HepG2 (cell line): ENCODE measurements at regions not wholly inside any gene's neighbourhood (a gene's known extent, or its start where the extent isn't known, plus 50 kb on each side); places are given as distances from the start of the nearest gene placed in this dataset.

Experiments used
- ATAC-seq: fragments of 200-7000 bp; cut with Tn5 transposase; 3 replicates; pipeline ENCODE4 v1.9.1; 2020; ENCODE audit warnings: mild to moderate bottlenecking, moderate library complexity
- BruUV-seq: library from RNA; stranded (reverse); fragments of 400-500 nt; replicated peaks from 2 replicates; lab custom pipeline; 2021; lab: Mats Ljungman, UMichigan
- CTCF ChIA-PET: fragments of 300-600 bp; formaldehyde crosslinking; extraction: SDS; loops from one replicate; lab custom pipeline; 2021; ENCODE audit warnings: low total read pairs, inconsistent platforms, low intra/inter-chr PET ratio; lab: Yijun Ruan, JAX
- POLR2A ChIA-PET: fragments of 350-600 bp; sonication (Branson Sonifier 250); formaldehyde crosslinking; loops from one replicate; lab custom pipeline; 2020; ENCODE audit warnings: antibody characterized with exemption, inconsistent platforms; lab: Yijun Ruan, JAX
- DNase-seq: peaks from one replicate; pipeline ENCODE4 v3.0.0-alpha.2; 2015; ENCODE audit warnings: low spot score
- FAIRE-seq: peaks from 3 replicates; lab custom pipeline; 2011; peaks lifted over from hg19 to GRCh38; lab: Jason Lieb, UNC
- H2AFZ ChIP-seq: one replicate; pipeline ENCODE4 v1.6.1; 2011; ENCODE audit warnings: low read length, inconsistent platforms
- H3K27ac ChIP-seq: fragments of 300-600 bp; 3 replicates; pipeline ENCODE4 v1.8.0; 2011; ENCODE audit warnings: mixed run types, mild to moderate bottlenecking, mixed read lengths, low read length, inconsistent platforms; ENCODE audit not compliant: insufficient read depth; ENCODE audit errors: extremely low read length
- H3K27me3 ChIP-seq, 2 experiments: fragments of 200-600 bp in 1 of 2; 2 replicates in 1 of 2; 3 replicates in 1 of 2; pipeline versions ENCODE4 v1.6.0 to v1.8.0; 2011; ENCODE audit warnings: low read length in 2 of 2, mild to moderate bottlenecking in 2 of 2, moderate library complexity in 2 of 2, inconsistent platforms in 1 of 2; ENCODE audit not compliant: insufficient read depth in 2 of 2, control insufficient read depth in 1 of 2
- H3K36me3 ChIP-seq, 2 experiments: fragments of 200-600 bp in 1 of 2; replicated peaks in 1 of 2; 2 replicates in 1 of 2; 3 replicates in 1 of 2; pipeline versions ENCODE4 v1.5.1 to v1.8.0; 2011; ENCODE audit warnings: low read length in 2 of 2, inconsistent platforms in 1 of 2; ENCODE audit not compliant: insufficient read depth in 2 of 2, control insufficient read depth in 1 of 2
- H3K4me1 ChIP-seq: 2 replicates; pipeline ENCODE4 v1.5.1; 2012; ENCODE audit warnings: low read length, inconsistent platforms; ENCODE audit not compliant: insufficient read depth
- H3K4me2 ChIP-seq: 2 replicates; pipeline ENCODE4 v1.6.0; 2011; ENCODE audit warnings: low read depth, low read length, inconsistent platforms
- H3K4me3 ChIP-seq, 3 experiments: fragments of 200-600 bp in 1 of 3; sonication (generic), shearing (Covaris generic) in 1 of 3; replicated peaks in 1 of 3; 2 replicates each; pipeline ENCODE4 v1.5.1; 2011 to 2016; ENCODE audit warnings: low read length in 3 of 3, inconsistent platforms in 2 of 3, low read depth in 2 of 3, mild to moderate bottlenecking in 2 of 3, control low read depth in 1 of 3, mixed read lengths in 1 of 3; ENCODE audit not compliant: insufficient read depth in 1 of 3
- H3K79me2 ChIP-seq: one replicate; pipeline ENCODE4 v1.6.1; 2011; ENCODE audit warnings: low read length, inconsistent platforms; ENCODE audit not compliant: insufficient read depth
- H3K9ac ChIP-seq: 2 replicates; pipeline ENCODE4 v1.6.0; 2011; ENCODE audit warnings: mild to moderate bottlenecking, low read depth, low read length, inconsistent platforms; ENCODE audit not compliant: insufficient read depth
- H3K9me3 ChIP-seq: 2 replicates; pipeline ENCODE4 v1.5.1; 2012; ENCODE audit warnings: mild to moderate bottlenecking, low read length
- H4K20me1 ChIP-seq: 2 replicates; pipeline ENCODE4 v1.6.0; 2011; ENCODE audit warnings: inconsistent platforms, mild to moderate bottlenecking, low read length, moderate library complexity; ENCODE audit not compliant: insufficient read depth
- CEBPZ ChIP-seq: IDR thresholded peaks from 2 replicates; pipeline ENCODE4 v1.6.1; 2012; ENCODE audit warnings: low read length, improper control_type of control experiment
- KAT7 ChIP-seq: IDR thresholded peaks from 2 replicates; pipeline ENCODE4 v1.6.1; 2018; ENCODE audit warnings: borderline replicate concordance, missing compliant biosample characterization
- MAZ ChIP-seq, 2 experiments: sonication (generic) in 1 of 2; formaldehyde crosslinking in 1 of 2; IDR thresholded peaks; 2 replicates each; pipeline versions ENCODE4 v1.5.0 to v1.6.1; 2012 to 2020; ENCODE audit warnings: low read depth in 2 of 2, mild to moderate bottlenecking in 2 of 2, borderline replicate concordance in 1 of 2, improper control_type of control experiment in 1 of 2, low read length in 1 of 2, missing genetic modification reagents in 1 of 2, moderate library complexity in 1 of 2
- PITX1 ChIP-seq: sonication (generic); formaldehyde crosslinking; IDR thresholded peaks from 2 replicates; pipeline ENCODE4 v1.5.1; 2020; ENCODE audit warnings: mild to moderate bottlenecking, missing genetic modification reagents
- PREB ChIP-seq: sonication (generic); formaldehyde crosslinking; IDR thresholded peaks from 2 replicates; pipeline ENCODE4 v1.4.0; 2020; ENCODE audit warnings: missing genetic modification reagents
- RBAK ChIP-seq: sonication (generic); formaldehyde crosslinking; IDR thresholded peaks from 2 replicates; pipeline ENCODE4 v1.5.1; 2020; ENCODE audit warnings: mild to moderate bottlenecking, missing genetic modification reagents
- SKIL ChIP-seq: sonication (generic); formaldehyde crosslinking; IDR thresholded peaks from 2 replicates; pipeline ENCODE4 v1.8.0; 2022; ENCODE audit warnings: missing genetic modification reagents, mild to moderate bottlenecking, moderate library complexity, borderline replicate concordance
- SRY ChIP-seq: sonication (generic); formaldehyde crosslinking; IDR thresholded peaks from 2 replicates; pipeline ENCODE4 v1.8.0; 2022; ENCODE audit warnings: mild to moderate bottlenecking, missing genetic modification reagents
- TERF1 ChIP-seq: sonication (generic); formaldehyde crosslinking; IDR thresholded peaks from 2 replicates; pipeline ENCODE4 v1.8.0; 2022; ENCODE audit warnings: mild to moderate bottlenecking, missing genetic modification reagents, moderate library complexity
- TGIF2 ChIP-seq: IDR thresholded peaks from 2 replicates; pipeline ENCODE4 v1.6.1; 2016; ENCODE audit warnings: control low read depth, missing compliant biosample characterization
- ZFP41 ChIP-seq: sonication (generic); formaldehyde crosslinking; IDR thresholded peaks from 2 replicates; pipeline ENCODE4 v1.4.0; 2020; ENCODE audit warnings: mild to moderate bottlenecking, missing genetic modification reagents, borderline replicate concordance
- ZNF138 ChIP-seq: sonication (generic); formaldehyde crosslinking; IDR thresholded peaks from 2 replicates; pipeline ENCODE4 v1.5.0; 2020; ENCODE audit warnings: mild to moderate bottlenecking, low read depth, missing genetic modification reagents
- ZNF17 ChIP-seq: sonication (generic); formaldehyde crosslinking; IDR thresholded peaks from 2 replicates; pipeline ENCODE4 v1.5.0; 2020; ENCODE audit warnings: mild to moderate bottlenecking, missing genetic modification reagents
- ZNF3 ChIP-seq: IDR thresholded peaks from 2 replicates; pipeline ENCODE4 v1.7.0; 2017; ENCODE audit warnings: inconsistent platforms
- ZNF563 ChIP-seq: sonication (generic); formaldehyde crosslinking; IDR thresholded peaks from 2 replicates; pipeline ENCODE4 v1.8.0; 2022; ENCODE audit warnings: mild to moderate bottlenecking, moderate library complexity, missing genetic modification reagents
- WGBS: methylation state at CpG from one replicate; pipeline ENCODE4 v1.1.6; 2017; ENCODE audit warnings: low lambda C conversion rate; 5-methylcytosine and 5-hydroxymethylcytosine counted together
- in situ Hi-C: cut with HindIII; loops from 2 replicates; pipeline ENCODE4 v1.10.0; 2017; ENCODE audit warnings: low pct_unique_long_range_greater_than_20kb; ENCODE audit not compliant: extremely low pct_ligation_motif_present
- intact Hi-C: fragments of 100-400 bp; cut with micrococcal nuclease; formaldehyde crosslinking; loops from one replicate; pipeline ENCODE4 v1.10.0; 2022; ENCODE audit not compliant: unreplicated experiment

GRCh38 chr13:105338006-105338405 is 1197.5 kb downstream of the EFNB2 start:
- DNase-seq = no peak
- in situ Hi-C loops = no loop called here
- Histone ChIP-seq H3K4me3 (no peak overlapping the region), H3K27me3 (no peaks in the 10 kb centered on the region; a peak in 1 of 5 replicates), H3K36me3 (no peaks in the 10 kb centered on the region), H4K20me1 (no peaks in the 10 kb centered on the region)
- TF ChIP-seq SRY (CRISPR knock-in tag) (no peak), TGIF2 (CRISPR knock-in tag) (no peak), TERF1 (CRISPR knock-in tag) (no peak), ZNF3 (CRISPR knock-in tag) (no peak), SKIL (CRISPR knock-in tag) (no peak), KAT7 (CRISPR knock-in tag) (no peak), ZNF17 (CRISPR knock-in tag) (no peak), CEBPZ (no peak), PREB (CRISPR knock-in tag) (no peak), PITX1 (CRISPR knock-in tag) (no peak), ZFP41 (CRISPR knock-in tag) (no peak), MAZ (IDR thresholded peaks at IDR 0.05; ENCODE audit: borderline replicate concordance, low read depth, low read length) (no peak), MAZ (CRISPR knock-in tag; IDR thresholded peaks at IDR 0.05; ENCODE audit: low read depth) (no peak), ZNF138 (CRISPR knock-in tag) (no peak), RBAK (CRISPR knock-in tag) (no peak), ZNF563 (CRISPR knock-in tag) (no peak)
- TF ChIP-seq, all 625 proteins: peak for 0
- Histone ChIP-seq H3K9me3 (peaks cover 75% of the 10 kb centered on the region), H3K4me1 (no peaks in the 10 kb centered on the region), H3K79me2 (no peaks in the 10 kb centered on the region), H2AFZ (no peak overlapping the region), H3K9ac (no peak overlapping the region), H3K27ac (no peak overlapping the region), H3K4me2 (no peak overlapping the region)
- WGBS = 1% methylated on average over 6 of the region's 6 CpGs
- no TSS peak for BruUV-seq
- ATAC-seq (no peak), FAIRE-seq (no peak)
- ChIA-PET POLR2A (no interaction called here), CTCF (no interaction called here)
- intact Hi-C loops = no loop called here
